Hippocampal formation (tissue), 2 donors: ENCODE measurements at regions not wholly inside any gene's neighbourhood (a gene's known extent, or its start where the extent isn't known, plus 50 kb on each side); places are given as distances from the start of the nearest gene placed in this dataset.
"Not testable (repeated sequence)": the region's sequence is repeated elsewhere in the genome, so short reads cannot be mapped to it uniquely, and the experiment has no call there.

Source experiments
- DNase-seq, 2 donors: peaks; one replicate each; lab custom pipeline; 2025; lab: John Stamatoyannopoulos, UW

GRCh38 chrX:124717537-124717936, 371.2 kb downstream of the SH2D1A start:
- no peak for DNase-seq

- no peak for DNase-seq
Observed at GRCh38 chrX:124719060-124719459, 372.7 kb downstream of the SH2D1A start.

GRCh38 chrX:124720532-124720931, 374.2 kb downstream of the SH2D1A start:
- DNase-seq: no peak

DNA sequence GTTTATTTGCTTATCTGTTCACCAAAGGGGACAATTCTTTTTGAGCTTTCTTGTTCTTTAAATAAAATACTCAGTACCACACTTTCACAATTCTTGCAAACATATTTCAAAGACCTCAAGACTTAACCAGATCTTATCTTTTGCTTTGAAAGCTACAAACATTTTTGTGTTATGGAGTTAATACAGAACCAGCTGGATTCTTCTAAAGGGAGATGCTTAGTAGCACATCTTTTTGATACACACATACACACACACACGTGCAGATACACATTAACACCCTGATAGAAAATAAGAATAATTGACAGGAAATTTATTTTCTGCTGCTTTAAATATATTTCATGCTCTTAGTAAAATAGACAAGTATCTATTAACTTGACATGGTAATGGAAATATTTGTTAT, 379.1 kb downstream of the SH2D1A start:
- DNase-seq: no peak

DNA sequence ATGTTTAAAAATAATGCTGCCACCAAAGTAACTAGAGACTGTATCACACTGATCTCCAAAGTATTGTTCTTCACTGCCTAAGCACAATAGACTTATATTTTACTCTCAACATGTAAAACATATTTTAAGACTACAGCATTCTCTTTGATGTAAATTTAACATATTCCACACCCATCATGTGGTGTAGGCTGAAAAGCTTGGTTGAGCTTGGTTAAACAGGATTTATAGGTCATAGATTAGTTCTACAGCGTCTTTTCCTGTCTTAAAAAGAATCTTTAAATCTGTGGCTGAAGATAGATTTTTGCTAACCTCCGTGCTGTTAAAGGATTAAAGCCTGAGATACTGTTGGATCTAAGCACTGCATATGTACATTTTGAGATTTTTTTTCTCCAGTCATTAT, 379.9 kb downstream of the SH2D1A start:
- DNase-seq: no peak

- no peak for DNase-seq
Observed at GRCh38 chrX:124726881-124727280, 380.5 kb downstream of the SH2D1A start.

GRCh38 chrX:124736553-124737270, 390.3 kb downstream of the SH2D1A start:
- DNase-seq: no peak

- DNase-seq: no peak
Observed at GRCh38 chrX:124737771-124738170, 391.4 kb downstream of the SH2D1A start.

DNA sequence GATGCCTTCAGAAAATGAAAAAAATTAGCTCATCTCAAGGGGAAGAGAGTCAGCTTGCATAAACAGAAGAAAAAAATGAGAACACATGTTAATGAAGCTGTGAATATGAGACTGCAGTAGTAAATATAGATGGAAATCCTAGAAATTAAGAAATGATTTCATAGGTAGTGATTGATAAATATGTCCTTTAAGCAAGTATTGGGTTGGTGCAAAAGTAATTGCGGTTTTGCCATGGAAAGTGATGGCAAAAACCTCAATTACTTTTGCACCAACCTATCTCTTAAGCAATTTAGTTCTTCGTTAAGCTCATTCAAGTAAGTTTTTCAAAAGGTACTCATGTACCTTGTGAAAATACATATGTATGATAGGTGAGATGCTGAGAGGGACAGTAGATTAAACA, 400.9 kb downstream of the SH2D1A start:
- no peak for DNase-seq

DNA sequence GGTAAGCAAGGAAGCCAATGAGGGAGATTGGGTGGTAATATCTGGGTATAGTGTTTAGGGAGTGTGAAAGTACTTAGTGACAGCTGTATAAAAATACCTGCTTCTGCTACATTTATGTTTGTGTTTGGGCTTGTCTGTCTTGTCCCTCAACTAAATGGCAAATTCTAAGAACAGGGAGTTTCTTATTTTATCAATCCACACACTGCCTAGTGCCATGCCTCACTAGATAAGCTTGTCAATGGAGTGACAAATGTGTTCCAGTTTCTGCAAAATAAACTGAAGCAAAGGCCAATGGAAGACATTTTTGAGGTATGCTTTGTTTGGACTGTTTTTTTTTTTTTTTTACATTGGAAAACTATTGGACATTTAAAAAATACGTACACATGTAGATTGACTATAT, 418.0 kb downstream of the SH2D1A start:
- DNase-seq: no peak

GRCh38 chrX:124769166-124769565, 422.8 kb downstream of the SH2D1A start:
- no peak for DNase-seq

- DNase-seq: no peak
Observed at GRCh38 chrX:124771292-124771691, 424.9 kb downstream of the SH2D1A start.

DNA sequence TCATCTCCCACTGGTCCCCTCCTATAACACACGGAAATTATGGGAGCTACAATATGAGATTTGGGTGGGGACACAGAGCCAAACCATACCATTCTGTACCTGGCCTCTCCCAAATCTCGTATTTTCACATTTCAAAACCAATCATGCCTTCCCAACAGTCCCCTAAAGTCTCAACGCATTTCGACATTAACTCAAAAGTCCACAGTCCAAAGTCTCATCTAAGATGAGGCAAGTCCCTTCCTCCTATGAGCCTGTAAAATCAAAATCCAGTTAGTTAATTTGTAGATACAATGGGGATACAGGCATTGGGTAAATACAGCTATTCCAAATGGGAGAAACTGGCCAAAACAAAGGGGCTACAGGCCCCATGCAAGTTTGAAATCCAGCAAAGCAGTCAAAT, 441.9 kb downstream of the SH2D1A start:
- not testable (repeated sequence) for DNase-seq

- not testable (repeated sequence) for DNase-seq
Observed at GRCh38 chrX:124789874-124790273, 443.5 kb downstream of the SH2D1A start.

- DNase-seq: no peak
Observed at GRCh38 chrX:124791492-124792095, 445.2 kb downstream of the SH2D1A start.

DNA sequence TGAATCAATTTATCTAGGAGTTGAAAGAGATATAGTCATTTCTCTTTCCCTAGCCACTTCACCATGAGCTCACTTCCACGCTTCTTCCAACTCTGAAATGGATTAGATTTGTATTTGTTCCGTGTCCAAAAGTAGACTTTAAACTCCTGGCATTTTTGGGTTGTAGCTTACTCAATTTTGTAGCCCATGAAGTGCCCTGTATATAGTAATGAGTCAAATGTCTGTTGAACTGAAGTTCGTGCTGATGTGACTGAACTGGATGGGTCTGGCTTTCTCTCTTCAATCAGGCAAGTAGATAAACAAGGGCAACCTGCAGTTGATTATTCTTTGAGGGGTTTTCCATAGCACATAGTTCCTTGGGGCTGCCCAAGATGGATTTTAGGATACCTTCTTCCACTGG, 450.6 kb downstream of the SH2D1A start:
- no peak for DNase-seq

GRCh38 chrX:124804962-124805361, 458.6 kb downstream of the SH2D1A start:
- DNase-seq: no peak

DNA sequence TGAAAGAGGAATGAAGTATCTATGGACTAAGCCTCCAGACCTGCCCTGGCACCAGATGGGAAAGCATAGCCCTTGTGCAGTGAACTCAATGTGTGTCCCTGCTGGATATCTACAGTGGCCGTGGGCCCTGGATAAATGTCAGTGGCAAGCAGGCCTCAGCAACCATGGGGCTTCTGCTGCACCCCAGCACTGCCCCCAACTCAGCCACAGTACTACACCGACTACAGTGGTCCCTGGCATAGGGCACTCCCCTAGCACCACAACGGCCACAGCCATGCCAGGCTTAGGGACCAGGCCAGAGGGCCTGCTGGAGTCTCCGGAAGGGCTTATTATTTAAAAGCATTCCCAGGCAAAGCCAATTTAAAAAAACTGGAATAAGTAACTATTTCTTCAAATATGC, 459.1 kb downstream of the SH2D1A start:
- no peak for DNase-seq

GRCh38 chrX:124814106-124814505, 467.7 kb downstream of the SH2D1A start:
- DNase-seq: no peak

GRCh38 chrX:124818033-124818432, 471.7 kb downstream of the SH2D1A start:
- no peak for DNase-seq

DNA sequence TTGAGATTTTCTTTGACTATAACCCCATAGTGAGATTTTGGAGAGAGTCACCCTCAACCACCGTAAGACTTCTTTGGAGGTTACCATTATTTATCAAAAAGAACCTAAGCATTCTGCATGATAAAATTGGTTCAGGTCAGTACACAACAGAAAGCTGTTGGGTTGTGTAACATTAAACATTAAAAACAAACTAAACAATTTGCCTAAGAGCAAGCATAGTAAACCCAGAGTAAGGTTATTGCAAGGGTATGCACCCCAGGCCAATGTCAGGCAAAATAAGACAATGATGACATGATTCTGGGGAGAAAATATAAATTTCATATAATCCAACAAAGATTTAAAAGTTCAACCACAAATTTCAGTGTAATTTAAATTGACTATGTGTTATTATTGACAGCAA, 472.4 kb downstream of the SH2D1A start:
- DNase-seq: no peak

GRCh38 chrX:124820738-124821137, 474.4 kb downstream of the SH2D1A start:
- no peak for DNase-seq

GRCh38 chrX:124827258-124827845, 481.0 kb downstream of the SH2D1A start:
- DNase-seq: no peak
